Midbrain (tissue), 1 donor: ENCODE measurements at regions not wholly inside any gene's neighbourhood (a gene's known extent, or its start where the extent isn't known, plus 50 kb on each side); places are given as distances from the start of the nearest gene placed in this dataset.

Experiments
- DNase-seq: peaks from one replicate; lab custom pipeline; 2025; lab: John Stamatoyannopoulos, UW

- DNase-seq, result no peak
Observed at GRCh38 chr6:169891421-169891820, 140.0 kb downstream of the ERMARD start.

DNA sequence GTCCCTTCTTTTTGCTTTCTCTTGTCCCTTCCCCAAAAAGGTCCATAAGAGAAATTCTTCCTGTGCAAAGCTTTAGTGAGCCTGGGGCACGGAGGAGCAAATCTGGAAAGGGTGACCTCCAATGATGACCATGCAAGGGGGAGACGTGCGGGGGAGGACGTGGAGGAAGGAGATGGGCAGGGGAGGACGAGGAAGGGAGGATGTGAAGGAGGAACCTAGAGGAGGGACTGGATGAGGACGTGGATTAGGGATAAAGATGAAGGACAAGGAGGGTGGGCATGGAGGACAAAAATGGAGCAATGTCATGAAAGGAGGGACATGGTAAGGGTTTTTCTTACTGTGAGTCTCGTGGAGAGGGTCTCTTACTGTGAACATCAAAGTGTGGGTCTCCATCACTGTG is 139.5 kb downstream of the ERMARD start:
- no peak for DNase-seq

- no peak for DNase-seq
Observed at GRCh38 chr6:169890049-169890448, 138.6 kb downstream of the ERMARD start.

- DNase-seq, result no peak
Observed at GRCh38 chr6:169887529-169888140, 136.2 kb downstream of the ERMARD start.

GRCh38 chr6:169886631-169887227 is 135.3 kb downstream of the ERMARD start:
- DNase-seq, result no peak

DNA sequence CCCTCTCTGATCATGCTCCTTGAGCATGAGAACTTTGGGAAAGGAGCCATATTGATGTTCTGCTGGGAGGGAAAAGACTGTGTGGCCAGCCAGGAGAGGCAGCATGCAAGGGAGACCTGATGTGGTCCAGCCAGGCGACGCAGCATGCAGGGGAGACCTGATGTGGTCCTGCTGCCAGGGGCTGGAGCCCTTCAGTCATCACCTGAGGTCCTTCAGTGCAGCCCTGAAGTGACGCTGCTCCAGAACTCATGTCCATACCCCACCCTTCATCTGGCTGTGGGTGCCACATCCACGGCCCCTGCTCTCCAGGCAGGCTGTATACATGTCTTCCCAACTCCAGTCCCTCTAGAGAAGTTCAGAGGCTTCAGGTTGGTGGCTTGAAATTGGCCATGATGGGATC is 134.4 kb downstream of the ERMARD start:
- no peak for DNase-seq

- no peak for DNase-seq
Observed at GRCh38 chr6:169885131-169885530, 133.7 kb downstream of the ERMARD start.

DNA sequence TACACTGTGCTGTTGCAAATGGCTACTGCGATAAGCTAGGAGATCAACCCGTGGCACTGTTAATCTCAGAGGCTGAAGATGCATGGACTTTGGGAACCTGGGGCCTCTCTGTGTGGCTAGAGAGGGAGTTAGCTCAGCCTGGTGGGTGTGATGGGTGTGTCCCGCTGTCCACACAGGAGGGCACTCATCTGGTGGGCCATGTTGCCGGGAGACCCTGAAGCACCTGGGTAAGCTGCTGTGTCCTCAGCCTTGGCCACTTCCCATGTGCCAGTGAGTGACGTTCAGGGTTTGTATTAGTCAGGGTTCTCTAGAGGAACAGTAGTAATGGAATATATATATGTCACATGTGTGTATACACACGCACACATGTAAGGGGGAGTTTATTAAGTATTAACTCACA is 132.7 kb downstream of the ERMARD start:
- DNase-seq, result no peak

DNA sequence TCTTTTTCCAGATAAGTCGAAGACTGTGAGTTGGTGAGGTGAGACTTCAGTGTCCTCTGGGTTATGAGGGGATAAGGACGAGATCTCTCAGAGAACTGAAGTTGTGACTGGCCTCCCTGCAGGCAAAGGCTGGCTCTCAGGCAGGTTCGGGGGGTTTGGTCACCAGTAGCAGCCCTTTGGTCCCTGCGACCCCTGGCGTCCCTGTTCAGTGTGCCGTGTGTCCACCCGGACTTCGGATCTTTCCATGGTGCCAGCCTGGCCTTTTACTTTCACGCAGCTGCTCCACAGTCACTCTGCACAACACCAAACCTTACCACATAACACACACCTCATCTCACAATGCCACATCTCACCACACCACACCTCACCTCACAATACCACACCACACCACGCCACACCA is 131.9 kb downstream of the ERMARD start:
- DNase-seq, result no peak

GRCh38 chr6:169881976-169882375 is 130.6 kb downstream of the ERMARD start:
- no peak for DNase-seq

DNA sequence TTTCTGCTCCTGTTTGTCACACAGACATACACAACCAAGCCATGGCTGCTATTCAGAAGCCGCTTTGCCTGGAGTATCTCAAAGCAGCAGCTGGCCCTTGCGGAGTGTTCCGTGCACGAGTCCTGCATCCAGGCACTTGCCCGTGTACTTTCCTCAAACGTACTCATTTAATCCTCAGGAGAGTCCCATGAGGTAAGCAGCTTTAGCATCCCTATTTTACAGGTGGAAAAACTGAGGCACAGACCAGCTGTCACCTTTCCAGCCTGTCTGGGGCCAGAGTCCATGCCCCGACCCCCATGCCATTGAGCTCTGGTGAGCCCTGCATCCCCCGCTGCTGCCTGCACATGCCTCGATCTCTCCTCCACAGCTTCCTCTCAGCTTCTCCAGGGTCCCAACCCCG is 130.0 kb downstream of the ERMARD start:
- no peak for DNase-seq

DNA sequence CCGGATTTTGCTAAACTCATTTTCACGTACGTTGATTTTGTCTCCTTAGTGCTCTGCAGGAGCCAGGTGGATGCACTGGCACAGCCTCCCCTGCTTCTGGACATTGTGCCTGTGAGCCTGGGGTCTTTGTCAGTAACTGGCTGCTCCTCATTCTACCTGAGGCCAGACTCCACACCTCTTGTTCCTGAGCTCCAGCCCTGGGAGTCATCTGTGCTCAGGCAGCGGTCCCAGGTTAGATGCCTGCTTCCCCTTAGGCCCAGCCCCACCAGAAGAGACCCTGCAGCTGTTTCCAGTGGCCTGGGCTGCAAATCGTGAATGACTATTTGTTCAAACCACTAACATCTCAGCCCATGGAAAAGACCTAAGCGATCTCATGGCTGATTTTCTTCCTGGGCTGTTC is 129.1 kb downstream of the ERMARD start:
- DNase-seq, result no peak

GRCh38 chr6:169869301-169869700 is 117.9 kb downstream of the ERMARD start:
- no peak for DNase-seq

DNA sequence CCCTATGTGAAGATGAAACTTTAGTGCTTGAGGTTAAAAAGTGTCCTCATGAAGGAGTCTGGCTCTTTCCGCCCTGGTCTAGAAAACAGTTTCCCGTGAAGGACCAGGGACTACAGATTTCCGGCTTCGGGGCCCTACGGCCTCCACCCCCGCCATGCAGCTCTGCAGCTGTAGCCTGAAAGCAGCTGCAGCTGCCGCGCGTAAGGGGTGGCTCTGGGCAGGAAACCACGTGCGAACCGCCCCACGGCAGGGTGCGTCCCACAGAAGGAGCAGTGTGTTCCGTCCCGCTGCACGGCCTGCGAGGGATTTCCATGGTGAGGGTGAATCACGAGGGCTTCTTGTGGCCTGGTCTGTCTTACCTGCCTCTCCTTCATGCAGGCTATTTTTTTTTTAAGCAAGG is 117.0 kb downstream of the ERMARD start:
- DNase-seq, result no peak

- no peak for DNase-seq
Observed at GRCh38 chr6:169867751-169868191, 116.3 kb downstream of the ERMARD start.

GRCh38 chr6:169866668-169867521 is 115.5 kb downstream of the ERMARD start:
- DNase-seq, result no peak

GRCh38 chr6:169866140-169866534 is 114.7 kb downstream of the ERMARD start:
- no peak for DNase-seq

- no peak for DNase-seq
Observed at GRCh38 chr6:169865346-169866139, 114.1 kb downstream of the ERMARD start.

DNA sequence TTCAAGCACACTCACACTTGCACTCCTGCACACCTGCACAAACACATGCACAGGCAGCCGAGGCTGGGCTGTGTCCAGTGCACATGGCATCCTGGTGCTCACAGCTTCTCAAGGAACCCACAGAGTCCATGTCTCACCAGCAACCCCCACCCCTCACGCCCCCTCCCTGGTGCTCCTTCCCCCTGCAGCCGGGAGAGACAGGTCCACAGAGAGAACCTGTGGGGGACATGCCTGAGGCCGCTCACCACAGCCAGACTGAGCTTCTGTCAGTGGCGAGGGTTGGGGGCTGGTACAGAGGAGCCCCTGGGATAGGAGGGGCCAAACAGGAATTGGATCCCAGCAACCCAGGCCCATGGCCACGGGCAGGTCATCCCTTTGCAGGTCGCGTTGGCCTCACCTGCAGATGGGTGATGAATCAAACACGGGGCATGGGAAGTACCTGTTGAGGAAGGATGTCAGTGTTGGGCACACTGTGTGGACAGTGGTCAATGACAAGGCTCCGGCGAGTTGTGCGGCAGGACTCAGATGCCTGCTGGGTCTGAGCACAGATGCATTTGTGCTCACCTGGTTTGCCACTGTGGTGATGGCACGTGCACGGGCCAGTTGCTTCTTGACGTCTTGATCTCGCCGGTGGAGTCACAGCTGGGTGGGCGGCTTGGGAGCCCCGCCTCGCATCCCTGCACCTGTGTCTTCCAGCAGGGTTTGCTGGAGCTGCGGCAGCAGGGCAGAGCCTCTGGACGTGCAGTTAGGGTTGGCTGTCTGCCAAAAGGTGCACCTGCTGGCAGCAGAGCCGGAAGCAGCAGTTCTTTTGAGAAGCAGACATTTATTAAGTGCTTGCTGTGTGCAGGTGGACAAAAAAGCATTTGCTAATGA is 113.0 kb downstream of the ERMARD start:
- no peak for DNase-seq

- DNase-seq, result no peak
Observed at GRCh38 chr6:169863710-169864109, 112.3 kb downstream of the ERMARD start.

GRCh38 chr6:169862892-169863525 is 111.6 kb downstream of the ERMARD start:
- DNase-seq, result no peak
